Ovary (tissue), 3 donors: ENCODE measurements at regions not wholly inside any gene's neighbourhood (a gene's known extent, or its start where the extent isn't known, plus 50 kb on each side); places are given as distances from the start of the nearest gene placed in this dataset.

Experiments
- CTCF ChIP-seq, 3 donors: fragments of 450-650 bp in 2 of 3; fragments of 200-600 bp in 1 of 3; IDR thresholded peaks; one replicate each; pipeline versions ENCODE4 v1.5.1 to v1.8.0; 2016 to 2022; ENCODE audit warnings: antibody characterized with exemption in 3 of 3, mild to moderate bottlenecking in 1 of 3
- EP300 ChIP-seq: sonication (generic); formaldehyde crosslinking; IDR thresholded peaks from one replicate; pipeline ENCODE4 v1.6.1; 2017; ENCODE audit warnings: antibody characterized with exemption
- POLR2A ChIP-seq: fragments of 450-650 bp; IDR thresholded peaks from one replicate; pipeline ENCODE4 v1.6.1; 2017; ENCODE audit warnings: antibody characterized with exemption, mild to moderate bottlenecking, moderate library complexity
- donor health status: DM: no; HTN: no; CAD: no.

DNA sequence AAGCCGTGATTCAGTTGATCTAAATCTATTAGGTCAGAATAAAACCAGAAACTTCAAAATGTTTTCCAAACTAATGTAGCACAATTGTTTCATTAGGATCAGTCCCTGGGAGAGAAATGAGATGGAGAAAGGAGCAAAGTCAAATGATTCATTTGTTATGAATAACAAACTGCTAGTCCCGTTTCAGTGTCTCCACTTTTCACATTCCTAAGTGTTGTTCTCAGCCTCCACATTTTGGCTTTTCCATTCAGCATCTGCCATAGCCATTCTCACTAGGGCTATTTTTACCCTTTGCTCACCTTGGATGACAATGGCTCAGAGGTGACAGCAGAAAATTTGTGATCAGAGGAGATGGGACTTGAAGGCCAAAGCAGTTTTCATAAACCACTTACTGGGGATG, 314.1 kb upstream of the KIF2A start:
- TF ChIP-seq POLR2A: no peak
- no peak for TF ChIP-seq CTCF (IDR thresholded peaks at IDR 0.05)
- no peak for TF ChIP-seq EP300
